NT2/D1 (cell line): ENCODE measurements at regions not wholly inside any gene's neighbourhood (a gene's known extent, or its start where the extent isn't known, plus 50 kb on each side); places are given as distances from the start of the nearest gene placed in this dataset.

Source experiments
- SUZ12 ChIP-seq: IDR thresholded peaks from 2 replicates; pipeline ENCODE4 v1.6.1; 2011; ENCODE audit not compliant: insufficient read length, insufficient read depth; ENCODE audit errors: extremely low read depth
- YY1 ChIP-seq: IDR thresholded peaks from 2 replicates; pipeline ENCODE4 v1.6.1; 2011; ENCODE audit not compliant: insufficient read length, insufficient read depth

GRCh38 chr6:22471132-22471690 lies 98.2 kb upstream of the HDGFL1 start:
- TF ChIP-seq SUZ12 (no peak), YY1 (no peak)
